ENCODE measurements at regions not wholly inside any gene's neighbourhood (a gene's known extent, or its start where the extent isn't known, plus 50 kb on each side); places are given as distances from the start of the nearest gene placed in this dataset.

DNA sequence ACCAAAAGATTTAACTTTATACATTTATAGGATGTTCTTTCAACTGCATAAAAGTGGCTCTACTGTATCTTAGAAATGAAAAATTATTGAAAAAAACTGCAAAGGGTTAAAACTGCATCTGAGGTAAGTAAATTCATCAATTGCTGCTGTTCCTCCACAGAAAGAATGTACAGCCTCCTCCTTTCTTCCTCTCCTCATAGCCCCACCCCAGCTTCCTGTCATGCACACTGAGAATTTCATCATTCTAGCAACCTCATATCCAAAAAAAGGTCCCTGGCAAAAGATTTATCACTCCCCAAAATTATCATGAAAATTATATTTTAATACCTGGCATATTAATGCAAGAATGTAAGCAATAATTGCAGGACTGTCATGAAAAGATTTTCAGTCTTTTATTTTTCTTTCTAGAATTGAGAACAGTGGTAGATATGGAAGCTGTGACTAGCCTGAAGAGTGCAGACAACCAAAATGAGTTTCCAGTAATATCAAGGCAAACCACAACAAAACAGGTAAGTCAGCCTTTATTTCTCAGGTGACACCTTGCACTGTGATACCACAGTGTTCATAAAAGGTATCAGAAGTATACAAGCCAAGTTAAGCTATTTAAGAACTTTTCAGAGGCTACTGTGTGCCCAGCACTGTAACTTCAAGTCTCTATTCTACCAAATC lies 110.8 kb downstream of the SUCLA2 start:
- no peaks in the 10 kb centered on the region for H3K36me3 ChIP-seq (replicated peaks in 1 of 2; ENCODE audit: control insufficient read depth in 1 of 2, insufficient read depth in 2 of 2, low read length in 2 of 2)
- no peak overlapping the region for H3K4me3 ChIP-seq (replicated peaks in 1 of 3; ENCODE audit: insufficient read depth in 1 of 3, low read depth in 2 of 3, low read length in 3 of 3)
- no peaks in the 10 kb centered on the region for H3K79me2 ChIP-seq (ENCODE audit: insufficient read depth, low read length)
- DNase-seq (ENCODE audit: low spot score) (no peak), ATAC-seq (no peak), FAIRE-seq (no peak)
- BruUV-seq (replicated peaks), result no TSS peak
- H4K20me1 ChIP-seq (ENCODE audit: insufficient read depth, low read length), result no peaks in the 10 kb centered on the region
- no peak overlapping the region for H2AFZ ChIP-seq (ENCODE audit: low read length)
- no peak overlapping the region for H3K4me2 ChIP-seq (ENCODE audit: low read depth, low read length)
- intact Hi-C loops (cut with micrococcal nuclease; ENCODE audit: unreplicated experiment) (no loop called here), in situ Hi-C loops (cut with HindIII; ENCODE audit: extremely low pct_ligation_motif_present, low pct_unique_long_range_greater_than_20kb) (no loop called here)
- TF ChIP-seq PHF20 (CRISPR knock-in tag; IDR thresholded peaks at IDR 0.05), result no peak
- TF ChIP-seq ATF1 (CRISPR knock-in tag; IDR thresholded peaks at IDR 0.05), result no peak
- TF ChIP-seq FOXP1 (IDR thresholded peaks at IDR 0.05), result no peak
- no peak for TF ChIP-seq FOXP1 (CRISPR knock-in tag; IDR thresholded peaks at IDR 0.05)
- TF ChIP-seq TCF7 (IDR thresholded peaks at IDR 0.05; ENCODE audit: low read depth), result no peak
- no peak for TF ChIP-seq HIVEP1 (CRISPR knock-in tag; IDR thresholded peaks at IDR 0.05)
- no peak for TF ChIP-seq POGK (CRISPR knock-in tag; conservative IDR thresholded peaks at IDR 0.05)
- TF ChIP-seq ZNF34 (CRISPR knock-in tag; IDR thresholded peaks at IDR 0.05; ENCODE audit: borderline replicate concordance), result no peak
- TF ChIP-seq AGO2 (optimal IDR thresholded peaks at IDR 0.05; ENCODE audit: low read depth, low read length), result no peak
- TF ChIP-seq, protein P1, sequence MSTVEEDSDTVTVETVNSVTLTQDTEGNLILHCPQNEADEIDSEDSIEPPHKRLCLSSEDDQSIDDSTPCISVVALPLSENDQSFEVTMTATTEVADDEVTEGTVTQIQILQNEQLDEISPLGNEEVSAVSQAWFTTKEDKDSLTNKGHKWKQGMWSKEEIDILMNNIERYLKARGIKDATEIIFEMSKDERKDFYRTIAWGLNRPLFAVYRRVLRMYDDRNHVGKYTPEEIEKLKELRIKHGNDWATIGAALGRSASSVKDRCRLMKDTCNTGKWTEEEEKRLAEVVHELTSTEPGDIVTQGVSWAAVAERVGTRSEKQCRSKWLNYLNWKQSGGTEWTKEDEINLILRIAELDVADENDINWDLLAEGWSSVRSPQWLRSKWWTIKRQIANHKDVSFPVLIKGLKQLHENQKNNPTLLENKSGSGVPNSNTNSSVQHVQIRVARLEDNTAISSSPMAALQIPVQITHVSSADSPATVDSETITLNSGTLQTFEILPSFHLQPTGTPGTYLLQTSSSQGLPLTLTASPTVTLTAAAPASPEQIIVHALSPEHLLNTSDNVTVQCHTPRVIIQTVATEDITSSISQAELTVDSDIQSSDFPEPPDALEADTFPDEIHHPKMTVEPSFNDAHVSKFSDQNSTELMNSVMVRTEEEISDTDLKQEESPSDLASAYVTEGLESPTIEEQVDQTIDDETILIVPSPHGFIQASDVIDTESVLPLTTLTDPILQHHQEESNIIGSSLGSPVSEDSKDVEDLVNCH (CRISPR knock-in tag; IDR thresholded peaks at IDR 0.05), result no peak
- TF ChIP-seq, protein P2, sequence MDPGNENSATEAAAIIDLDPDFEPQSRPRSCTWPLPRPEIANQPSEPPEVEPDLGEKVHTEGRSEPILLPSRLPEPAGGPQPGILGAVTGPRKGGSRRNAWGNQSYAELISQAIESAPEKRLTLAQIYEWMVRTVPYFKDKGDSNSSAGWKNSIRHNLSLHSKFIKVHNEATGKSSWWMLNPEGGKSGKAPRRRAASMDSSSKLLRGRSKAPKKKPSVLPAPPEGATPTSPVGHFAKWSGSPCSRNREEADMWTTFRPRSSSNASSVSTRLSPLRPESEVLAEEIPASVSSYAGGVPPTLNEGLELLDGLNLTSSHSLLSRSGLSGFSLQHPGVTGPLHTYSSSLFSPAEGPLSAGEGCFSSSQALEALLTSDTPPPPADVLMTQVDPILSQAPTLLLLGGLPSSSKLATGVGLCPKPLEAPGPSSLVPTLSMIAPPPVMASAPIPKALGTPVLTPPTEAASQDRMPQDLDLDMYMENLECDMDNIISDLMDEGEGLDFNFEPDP (CRISPR knock-in tag; conservative IDR thresholded peaks at IDR 0.05), result no peak
- no peaks in the 10 kb centered on the region for H3K4me1 ChIP-seq (ENCODE audit: insufficient read depth, low read length)
- CTCF ChIA-PET (ENCODE audit: low intra/inter-chr PET ratio, low total read pairs), result no interaction called here
- POLR2A ChIA-PET, result no interaction called here
- no peaks in the 10 kb centered on the region for H3K27me3 ChIP-seq (ENCODE audit: control insufficient read depth in 1 of 2, insufficient read depth in 2 of 2, low read length in 2 of 2)
- H3K9me3 ChIP-seq (ENCODE audit: low read length), result no peaks in the 10 kb centered on the region
- no peak overlapping the region for H3K27ac ChIP-seq (ENCODE audit: extremely low read length, insufficient read depth, low read length)
- H3K9ac ChIP-seq (ENCODE audit: insufficient read depth, low read depth, low read length), result no peak overlapping the region

All from HepG2 (cell line).